Astrocyte (in vitro differentiated cells and primary cell): ENCODE measurements at regions not wholly inside any gene's neighbourhood (a gene's known extent, or its start where the extent isn't known, plus 50 kb on each side); places are given as distances from the start of the nearest gene placed in this dataset.

Source experiments
- EZH2 ChIP-seq: IDR thresholded peaks from 2 replicates; pipeline ENCODE4 v1.6.1; 2012; ENCODE audit warnings: mild to moderate bottlenecking, low read length, inconsistent platforms; ENCODE audit not compliant: insufficient read depth
- TF ChIP-seq, protein P1 (sequence below): IDR thresholded peaks from 2 replicates; pipeline ENCODE4 v1.5.1; 2011; ENCODE audit warnings: low read depth, mild to moderate bottlenecking, inconsistent platforms, low read length, moderate library complexity; ENCODE audit not compliant: insufficient read depth

DNA sequence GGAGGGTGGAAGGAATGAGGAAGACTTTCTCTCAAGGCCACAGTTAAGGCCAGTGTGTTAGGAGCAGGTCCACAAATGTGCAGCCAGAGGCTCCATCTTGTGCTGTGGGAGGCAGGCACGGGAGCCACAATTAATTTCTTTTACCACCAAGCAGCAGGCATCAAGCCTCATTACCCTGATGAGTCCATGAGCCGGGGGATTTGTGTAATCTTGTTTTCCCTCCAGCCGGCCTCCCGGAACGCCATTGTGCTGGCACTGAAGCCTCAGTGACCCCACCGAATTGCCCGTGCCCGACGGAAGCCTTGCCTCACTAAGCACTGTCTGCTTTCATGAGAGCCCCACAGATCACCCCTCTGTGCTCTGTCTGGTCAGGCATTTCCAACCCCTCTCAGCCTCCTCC lies 154.7 kb upstream of the STX18 start:
- TF ChIP-seq, protein P1, sequence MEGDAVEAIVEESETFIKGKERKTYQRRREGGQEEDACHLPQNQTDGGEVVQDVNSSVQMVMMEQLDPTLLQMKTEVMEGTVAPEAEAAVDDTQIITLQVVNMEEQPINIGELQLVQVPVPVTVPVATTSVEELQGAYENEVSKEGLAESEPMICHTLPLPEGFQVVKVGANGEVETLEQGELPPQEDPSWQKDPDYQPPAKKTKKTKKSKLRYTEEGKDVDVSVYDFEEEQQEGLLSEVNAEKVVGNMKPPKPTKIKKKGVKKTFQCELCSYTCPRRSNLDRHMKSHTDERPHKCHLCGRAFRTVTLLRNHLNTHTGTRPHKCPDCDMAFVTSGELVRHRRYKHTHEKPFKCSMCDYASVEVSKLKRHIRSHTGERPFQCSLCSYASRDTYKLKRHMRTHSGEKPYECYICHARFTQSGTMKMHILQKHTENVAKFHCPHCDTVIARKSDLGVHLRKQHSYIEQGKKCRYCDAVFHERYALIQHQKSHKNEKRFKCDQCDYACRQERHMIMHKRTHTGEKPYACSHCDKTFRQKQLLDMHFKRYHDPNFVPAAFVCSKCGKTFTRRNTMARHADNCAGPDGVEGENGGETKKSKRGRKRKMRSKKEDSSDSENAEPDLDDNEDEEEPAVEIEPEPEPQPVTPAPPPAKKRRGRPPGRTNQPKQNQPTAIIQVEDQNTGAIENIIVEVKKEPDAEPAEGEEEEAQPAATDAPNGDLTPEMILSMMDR: no peak
- TF ChIP-seq EZH2: no peak
